Lung (tissue), 11 donors: ENCODE measurements at regions not wholly inside any gene's neighbourhood (a gene's known extent, or its start where the extent isn't known, plus 50 kb on each side); places are given as distances from the start of the nearest gene placed in this dataset.

Source experiments
- ATAC-seq: fragments of 200-7000 bp; cut with Tn5 transposase; one replicate; pipeline ENCODE4 v1.9.1; 2020; ENCODE audit warnings: moderate number of reproducible peaks; ENCODE audit not compliant: insufficient read depth, low FRiP score
- DNase-seq, 3 donors: peaks; one replicate each; pipeline ENCODE4 v3.0.0-alpha.2; 2013 to 2017
- H3K27ac ChIP-seq, 2 donors: one replicate each; pipeline ENCODE4 v1.5.1; 2013; ENCODE audit warnings: mild to moderate bottlenecking in 2 of 2, moderate library complexity in 2 of 2, control low read depth in 1 of 2, inconsistent platforms in 1 of 2, low read depth in 1 of 2, low read length in 1 of 2
- H3K27me3 ChIP-seq, 3 donors: one replicate each; pipeline ENCODE4 v1.5.1; 2013; ENCODE audit warnings: low read length in 2 of 3; ENCODE audit not compliant: control insufficient read depth in 3 of 3, insufficient read depth in 3 of 3
- H3K36me3 ChIP-seq, 4 donors: one replicate each; pipeline ENCODE4 v1.5.1; 2013; ENCODE audit warnings: low read length in 4 of 4, mild to moderate bottlenecking in 1 of 4, moderate library complexity in 1 of 4; ENCODE audit not compliant: control insufficient read depth in 4 of 4, insufficient read depth in 4 of 4
- H3K4me1 ChIP-seq, 5 donors: one replicate each; pipeline ENCODE4 v1.5.1; 2013; ENCODE audit warnings: low read length in 5 of 5, mild to moderate bottlenecking in 2 of 5, moderate library complexity in 1 of 5; ENCODE audit not compliant: control insufficient read depth in 5 of 5, insufficient read depth in 5 of 5
- H3K4me3 ChIP-seq: one replicate; pipeline ENCODE4 v1.5.1; 2013; ENCODE audit warnings: mild to moderate bottlenecking, control low read depth, moderate library complexity
- H3K9ac ChIP-seq, 2 donors: one replicate each; pipeline ENCODE4 v1.5.1; 2013; ENCODE audit warnings: low read length in 2 of 2, control low read depth in 1 of 2; ENCODE audit not compliant: insufficient read depth in 1 of 2
- H3K9me3 ChIP-seq, 4 donors: one replicate each; pipeline ENCODE4 v1.5.1; 2013; ENCODE audit warnings: low read length in 3 of 4, mild to moderate bottlenecking in 1 of 4, moderate library complexity in 1 of 4; ENCODE audit not compliant: control insufficient read depth in 4 of 4, insufficient read depth in 3 of 4
- WGBS, 2 donors: extraction: QIAGEN DNeasy Blood & Tissue Kit; methylation state at CpG; one replicate each; pipeline ENCODE4 v1.1.7; 2013; 5-methylcytosine and 5-hydroxymethylcytosine counted together
- TF ChIP-seq, protein P1 (sequence below): IDR thresholded peaks from 2 replicates; pipeline ENCODE4 v1.5.1; 2012; ENCODE audit warnings: mild to moderate bottlenecking; ENCODE audit errors: control extremely low read depth, extremely low read depth
- donor health status: control.
- donor health status: control.
- donor health status: Bipolar disorder and iron deficiency.
- donor health status: healthy.
- donor health status: DM: yes; HTN: yes; CAD: no.

DNA sequence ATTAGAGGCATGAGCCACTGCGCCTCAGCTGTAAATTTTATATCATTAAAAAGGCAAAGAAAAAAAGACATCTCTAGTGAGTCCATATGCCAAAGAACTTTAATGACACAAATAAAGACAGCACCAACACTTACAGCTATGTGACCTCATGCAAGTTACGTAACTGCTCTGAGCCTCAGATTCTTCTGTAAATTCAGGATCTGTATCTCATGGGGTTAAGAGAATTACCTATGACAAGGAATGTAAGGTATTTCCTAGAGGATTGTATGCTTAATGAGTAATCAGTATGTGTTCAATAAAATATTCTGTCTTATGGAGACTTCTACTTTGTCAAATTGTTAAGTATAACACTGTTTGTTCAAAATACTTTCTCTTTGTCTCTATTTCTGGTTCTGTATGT lies 274.0 kb upstream of the GLI3 start:
- Histone ChIP-seq H3K9me3 (peaks cover 0 to 3% (median 0%) of the 10 kb centered on the region in 4 donors), H3K9ac (no peak overlapping the region), H3K36me3 (no peaks in the 10 kb centered on the region), H3K4me1 (peaks cover 0 to 1% (median 0%) of the 10 kb centered on the region in 5 donors), H3K27me3 (no peaks in the 10 kb centered on the region), H3K4me3 (no peak overlapping the region), H3K27ac (no peak overlapping the region)
- no peak for DNase-seq
- no peak for ATAC-seq
- 93 to 94% methylated on average over 2 of the region's 2 CpGs for whole genome bisulfite sequencing, 2 donors
- TF ChIP-seq, protein P1, sequence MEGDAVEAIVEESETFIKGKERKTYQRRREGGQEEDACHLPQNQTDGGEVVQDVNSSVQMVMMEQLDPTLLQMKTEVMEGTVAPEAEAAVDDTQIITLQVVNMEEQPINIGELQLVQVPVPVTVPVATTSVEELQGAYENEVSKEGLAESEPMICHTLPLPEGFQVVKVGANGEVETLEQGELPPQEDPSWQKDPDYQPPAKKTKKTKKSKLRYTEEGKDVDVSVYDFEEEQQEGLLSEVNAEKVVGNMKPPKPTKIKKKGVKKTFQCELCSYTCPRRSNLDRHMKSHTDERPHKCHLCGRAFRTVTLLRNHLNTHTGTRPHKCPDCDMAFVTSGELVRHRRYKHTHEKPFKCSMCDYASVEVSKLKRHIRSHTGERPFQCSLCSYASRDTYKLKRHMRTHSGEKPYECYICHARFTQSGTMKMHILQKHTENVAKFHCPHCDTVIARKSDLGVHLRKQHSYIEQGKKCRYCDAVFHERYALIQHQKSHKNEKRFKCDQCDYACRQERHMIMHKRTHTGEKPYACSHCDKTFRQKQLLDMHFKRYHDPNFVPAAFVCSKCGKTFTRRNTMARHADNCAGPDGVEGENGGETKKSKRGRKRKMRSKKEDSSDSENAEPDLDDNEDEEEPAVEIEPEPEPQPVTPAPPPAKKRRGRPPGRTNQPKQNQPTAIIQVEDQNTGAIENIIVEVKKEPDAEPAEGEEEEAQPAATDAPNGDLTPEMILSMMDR, result no peak

DNA sequence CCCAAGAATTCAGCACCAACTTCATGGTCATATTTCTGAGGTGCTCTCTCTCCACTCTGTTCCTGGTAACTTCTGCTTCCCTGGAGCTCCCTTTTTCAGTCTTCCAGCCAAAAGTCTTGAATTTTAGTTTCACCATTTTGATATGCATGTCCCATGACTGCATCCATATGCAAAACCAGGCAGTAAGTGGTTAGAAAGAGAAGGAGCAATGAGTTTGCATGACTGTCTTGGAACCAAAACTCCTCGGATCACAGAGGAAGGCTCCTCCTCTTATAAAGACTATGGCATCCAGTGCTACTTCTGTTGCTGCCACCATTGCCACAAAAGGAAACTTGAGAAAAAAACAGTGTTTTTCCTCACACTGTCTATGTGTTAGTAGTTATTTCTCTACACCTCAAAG lies 269.1 kb upstream of the GLI3 start:
- 91 to 95% methylated on average over 1 of the region's 1 CpG for WGBS, 2 donors
- H3K9ac ChIP-seq, result no peak overlapping the region
- no peaks in the 10 kb centered on the region for H3K36me3 ChIP-seq
- peaks cover 0 to 1% (median 0%) of the 10 kb centered on the region in 5 donors for H3K4me1 ChIP-seq
- ATAC-seq (no peak), DNase-seq (no peak)
- no peak overlapping the region for H3K4me3 ChIP-seq
- no peak overlapping the region for H3K27ac ChIP-seq
- H3K27me3 ChIP-seq, result no peaks in the 10 kb centered on the region
- H3K9me3 ChIP-seq, result no peaks in the 10 kb centered on the region
- TF ChIP-seq, protein P1, result no peak

DNA sequence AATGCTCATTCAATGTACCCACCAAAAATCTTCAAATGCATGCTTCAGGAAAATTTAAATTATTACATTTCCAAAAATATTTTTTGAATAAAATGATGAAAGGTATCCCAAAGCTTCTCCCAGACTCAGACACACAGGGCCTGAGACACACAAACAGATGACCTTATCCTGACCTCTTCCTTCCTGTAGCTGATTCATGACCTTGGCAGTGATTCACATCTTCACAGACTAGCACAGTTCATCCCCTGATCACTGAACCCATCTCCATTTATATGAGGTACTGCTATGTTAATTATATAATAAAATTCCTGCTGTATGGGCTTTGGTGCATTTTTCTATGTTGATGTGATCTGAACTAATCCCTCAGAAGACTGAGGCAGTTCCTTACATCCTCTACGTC lies 265.0 kb upstream of the GLI3 start:
- DNase-seq (no peak), ATAC-seq (no peak)
- Histone ChIP-seq H3K27ac (no peak overlapping the region), H3K4me3 (no peak overlapping the region), H3K9me3 (no peaks in the 10 kb centered on the region), H3K36me3 (no peaks in the 10 kb centered on the region), H3K4me1 (no peaks in the 10 kb centered on the region), H3K9ac (no peak overlapping the region), H3K27me3 (no peaks in the 10 kb centered on the region)
- TF ChIP-seq, protein P1, result no peak
- 83 to 88% methylated on average over 1 of the region's 1 CpG for WGBS, 2 donors

GRCh38 chr7:42495256-42495655 lies 258.2 kb upstream of the GLI3 start:
- no peaks in the 10 kb centered on the region for H3K9me3 ChIP-seq

More at GRCh38 chr7:42495256-42495655, 258.2 kb upstream of the GLI3 start:
- no peak for ATAC-seq
- Histone ChIP-seq H3K4me3 (no peak overlapping the region), H3K4me1 (peaks cover 0 to 16% (median 0%) of the 10 kb centered on the region in 5 donors), H3K27me3 (peaks cover 0 to 2% (median 0%) of the 10 kb centered on the region in 3 donors), H3K27ac (no peak overlapping the region), H3K36me3 (no peaks in the 10 kb centered on the region), H3K9ac (no peak overlapping the region)
- no peak for DNase-seq
- TF ChIP-seq, protein P1, result no peak
- 92 to 95% methylated on average over 3 of the region's 3 CpGs for WGBS, 2 donors
